Lower lobe of right lung (tissue), 2 donors: ENCODE measurements at regions not wholly inside any gene's neighbourhood (a gene's known extent, or its start where the extent isn't known, plus 50 kb on each side); places are given as distances from the start of the nearest gene placed in this dataset.

Experiments
- ATAC-seq, 2 donors: fragments of 200-7000 bp; cut with Tn5 transposase; one replicate each; pipeline ENCODE4 v1.9.1; 2020 to 2022; ENCODE audit warnings: mild to moderate bottlenecking in 2 of 2, moderate library complexity in 2 of 2
- DNase-seq: peaks from one replicate; pipeline ENCODE4 v3.0.0-alpha.2; 2020
- H3K27ac ChIP-seq: fragments of 200-600 bp; one replicate; pipeline ENCODE4 v1.8.0; 2022
- H3K27me3 ChIP-seq: fragments of 200-600 bp; one replicate; pipeline ENCODE4 v1.8.0; 2022; ENCODE audit warnings: low read depth
- H3K36me3 ChIP-seq: fragments of 200-600 bp; one replicate; pipeline ENCODE4 v1.8.0; 2022; ENCODE audit warnings: mild to moderate bottlenecking
- H3K4me1 ChIP-seq: fragments of 200-600 bp; one replicate; pipeline ENCODE4 v1.8.0; 2022
- H3K4me3 ChIP-seq: fragments of 200-600 bp; one replicate; pipeline ENCODE4 v1.8.0; 2022; ENCODE audit warnings: mild to moderate bottlenecking
- H3K9me3 ChIP-seq: fragments of 200-600 bp; one replicate; pipeline ENCODE4 v1.8.0; 2022
- intact Hi-C: fragments of 100-400 bp; cut with DNase I; formaldehyde crosslinking; loops from one replicate; pipeline ENCODE4 v1.11.0; 2022
- TF ChIP-seq, protein P1 (sequence below): fragments of 200-600 bp; IDR thresholded peaks from one replicate; pipeline ENCODE4 v1.8.0; 2022; ENCODE audit warnings: antibody characterized with exemption, mild to moderate bottlenecking
- donor health status: DM: no; HTN: yes; CAD: no; lungs with severe emphysema.

DNA sequence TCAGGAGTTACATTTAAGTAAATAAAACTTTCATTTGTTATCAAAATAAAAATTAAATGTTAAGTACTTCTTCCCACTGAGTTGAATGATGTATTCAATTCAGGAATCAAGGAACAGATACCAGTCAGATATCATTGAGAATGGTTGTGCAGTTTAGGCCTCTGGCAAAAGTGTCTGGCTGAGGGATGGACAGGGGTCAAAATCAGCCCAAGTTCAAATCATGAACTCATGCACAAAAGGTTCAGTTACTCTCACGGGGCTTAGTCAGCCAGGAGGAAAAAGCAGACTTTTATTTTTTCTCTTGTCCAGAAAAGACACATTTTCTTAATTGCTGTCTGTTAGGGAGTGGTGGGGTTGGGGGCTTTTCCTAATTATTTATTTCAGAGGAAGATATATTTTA lies 166.3 kb downstream of the RASSF9 start:
- DNase-seq (no peak), ATAC-seq (no peak)
- Histone ChIP-seq H3K36me3 (no peaks in the 10 kb centered on the region), H3K9me3 (no peaks in the 10 kb centered on the region), H3K27ac (no peak overlapping the region), H3K27me3 (no peaks in the 10 kb centered on the region), H3K4me1 (no peaks in the 10 kb centered on the region), H3K4me3 (no peak overlapping the region)
- TF ChIP-seq, protein P1, sequence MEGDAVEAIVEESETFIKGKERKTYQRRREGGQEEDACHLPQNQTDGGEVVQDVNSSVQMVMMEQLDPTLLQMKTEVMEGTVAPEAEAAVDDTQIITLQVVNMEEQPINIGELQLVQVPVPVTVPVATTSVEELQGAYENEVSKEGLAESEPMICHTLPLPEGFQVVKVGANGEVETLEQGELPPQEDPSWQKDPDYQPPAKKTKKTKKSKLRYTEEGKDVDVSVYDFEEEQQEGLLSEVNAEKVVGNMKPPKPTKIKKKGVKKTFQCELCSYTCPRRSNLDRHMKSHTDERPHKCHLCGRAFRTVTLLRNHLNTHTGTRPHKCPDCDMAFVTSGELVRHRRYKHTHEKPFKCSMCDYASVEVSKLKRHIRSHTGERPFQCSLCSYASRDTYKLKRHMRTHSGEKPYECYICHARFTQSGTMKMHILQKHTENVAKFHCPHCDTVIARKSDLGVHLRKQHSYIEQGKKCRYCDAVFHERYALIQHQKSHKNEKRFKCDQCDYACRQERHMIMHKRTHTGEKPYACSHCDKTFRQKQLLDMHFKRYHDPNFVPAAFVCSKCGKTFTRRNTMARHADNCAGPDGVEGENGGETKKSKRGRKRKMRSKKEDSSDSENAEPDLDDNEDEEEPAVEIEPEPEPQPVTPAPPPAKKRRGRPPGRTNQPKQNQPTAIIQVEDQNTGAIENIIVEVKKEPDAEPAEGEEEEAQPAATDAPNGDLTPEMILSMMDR: no peak
- intact Hi-C loops: no loop called here

DNA sequence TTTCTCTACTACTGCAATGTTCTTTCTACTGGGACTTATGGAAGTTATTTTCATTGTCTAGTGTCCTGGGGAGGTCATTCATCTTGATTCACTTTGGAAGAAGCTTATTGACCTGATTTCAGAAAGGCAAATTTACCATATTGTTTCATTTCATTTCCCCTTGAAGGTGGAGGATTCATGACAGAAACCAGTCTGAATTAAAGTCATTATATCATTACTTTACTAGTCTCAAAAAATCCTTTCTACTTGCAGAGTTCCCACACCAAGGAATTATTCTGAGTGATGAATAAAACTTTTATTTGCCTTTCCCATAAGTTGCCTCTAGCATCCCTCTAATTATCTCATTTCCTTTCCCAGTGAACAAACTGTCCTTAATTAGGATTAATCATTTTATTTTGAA lies 163.8 kb downstream of the RASSF9 start:
- intact Hi-C loops: no loop called here
- H3K27ac ChIP-seq: no peak overlapping the region
- no peaks in the 10 kb centered on the region for H3K4me1 ChIP-seq
- ATAC-seq (no peak), DNase-seq (no peak)
- H3K27me3 ChIP-seq: no peaks in the 10 kb centered on the region
- H3K36me3 ChIP-seq: no peaks in the 10 kb centered on the region
- no peak overlapping the region for H3K4me3 ChIP-seq
- no peaks in the 10 kb centered on the region for H3K9me3 ChIP-seq
- TF ChIP-seq, protein P1: no peak

DNA sequence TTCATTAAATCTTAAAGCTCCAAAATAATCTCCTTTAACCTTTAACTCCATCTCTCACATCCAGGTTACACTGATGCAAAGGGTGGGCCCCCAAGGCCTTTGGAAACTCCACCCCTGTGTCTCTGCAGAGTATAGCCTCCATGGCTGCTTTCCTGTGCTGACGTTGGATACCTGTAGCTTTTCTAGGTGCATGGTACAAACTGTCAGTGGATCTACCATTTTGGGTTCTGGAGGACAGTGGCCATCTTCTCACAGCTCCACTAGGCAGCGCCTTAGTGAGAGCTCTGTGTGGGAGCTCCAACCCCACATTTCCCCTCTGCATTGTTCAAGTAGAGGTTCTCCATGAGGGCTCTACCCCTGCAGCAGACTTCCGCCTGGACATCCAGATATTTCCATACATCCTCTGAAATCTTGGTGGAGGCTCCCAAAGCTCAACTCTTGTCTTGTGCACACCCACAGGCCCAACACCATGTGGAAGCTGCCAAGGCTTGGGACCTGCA lies 162.2 kb downstream of the RASSF9 start:
- ATAC-seq: no peak
- Histone ChIP-seq H3K4me1 (no peaks in the 10 kb centered on the region), H3K27me3 (no peaks in the 10 kb centered on the region), H3K27ac (no peak overlapping the region), H3K36me3 (no peaks in the 10 kb centered on the region), H3K4me3 (no peak overlapping the region), H3K9me3 (no peaks in the 10 kb centered on the region)
- intact Hi-C loops: no loop called here
- TF ChIP-seq, protein P1: no peak
- DNase-seq: no peak

DNA sequence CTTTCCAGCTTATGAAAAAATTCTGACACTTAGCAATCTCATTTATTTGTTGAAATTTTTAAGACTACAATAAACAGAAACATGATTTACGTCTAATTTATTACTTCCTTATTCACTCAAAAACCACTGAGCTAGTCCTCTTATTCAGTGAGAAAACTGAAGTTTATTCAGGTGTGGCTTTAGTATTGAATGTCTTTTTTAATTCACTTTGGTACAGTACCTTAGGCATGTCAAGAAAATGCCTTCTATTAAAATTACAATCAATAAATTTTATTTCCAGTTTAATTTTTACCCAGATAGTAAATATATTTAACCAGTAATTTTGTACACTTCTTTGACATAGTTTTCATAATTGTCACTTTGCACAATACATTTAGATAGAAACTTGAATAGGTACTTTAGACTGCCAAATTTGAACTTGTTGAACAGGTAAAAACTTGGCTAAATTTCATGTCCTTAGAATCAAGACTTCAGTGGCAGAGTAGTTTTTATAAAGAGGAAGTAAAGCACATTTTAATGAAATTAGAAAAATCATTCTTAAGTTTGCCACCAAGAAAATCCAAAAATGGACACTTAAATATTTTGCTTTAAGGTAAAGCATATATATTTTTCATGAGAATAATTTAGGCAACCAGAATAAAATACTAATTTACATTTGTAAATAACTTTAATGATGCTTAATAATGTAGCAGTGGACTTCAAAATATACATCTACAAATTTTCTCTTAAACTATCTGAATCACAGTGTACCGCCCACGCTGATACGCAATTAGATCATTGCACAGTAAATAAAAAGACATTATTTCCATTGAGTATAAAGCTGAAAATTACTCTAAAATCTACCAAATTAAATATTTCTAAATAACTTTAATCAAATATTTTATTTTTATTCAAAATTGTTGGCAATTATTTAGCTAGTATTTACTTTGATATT lies 159.1 kb downstream of the RASSF9 start:
- Histone ChIP-seq H3K4me3 (no peak overlapping the region), H3K27me3 (no peaks in the 10 kb centered on the region), H3K9me3 (peaks cover 6% of the 10 kb centered on the region), H3K27ac (no peak overlapping the region), H3K4me1 (no peaks in the 10 kb centered on the region), H3K36me3 (no peaks in the 10 kb centered on the region)
- DNase-seq (no peak), ATAC-seq (peak in 1 of 2 donors; percentile 43)
- intact Hi-C loops: no loop called here
- TF ChIP-seq, protein P1: no peak

DNA sequence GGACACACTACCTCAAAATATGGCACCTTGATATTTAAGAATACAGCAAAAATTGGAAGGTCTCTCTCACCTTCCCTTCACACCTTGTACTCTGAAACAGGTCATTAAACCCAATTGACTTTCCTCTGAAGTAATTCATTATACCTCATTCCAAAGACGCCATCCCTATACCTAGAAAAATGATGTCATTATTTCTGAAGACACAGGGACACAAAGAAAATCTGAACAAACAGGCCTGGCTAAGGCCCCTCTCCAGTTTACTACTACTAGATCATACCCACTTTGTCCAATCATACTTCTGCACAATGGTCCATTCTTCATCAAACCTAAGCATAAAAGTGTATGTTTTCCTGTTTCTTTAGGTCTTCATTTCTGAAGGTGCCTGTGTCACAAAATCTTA lies 156.9 kb downstream of the RASSF9 start:
- TF ChIP-seq, protein P1: no peak
- ATAC-seq: no peak
- no peaks in the 10 kb centered on the region for H3K4me1 ChIP-seq

More for the DNA sequence above, 156.9 kb downstream of the RASSF9 start:
- H3K4me3 ChIP-seq: no peak overlapping the region
- no peak for DNase-seq
- intact Hi-C loops: no loop called here
- H3K9me3 ChIP-seq: peaks cover 6% of the 10 kb centered on the region
- H3K27ac ChIP-seq: no peak overlapping the region
- no peaks in the 10 kb centered on the region for H3K27me3 ChIP-seq
- no peaks in the 10 kb centered on the region for H3K36me3 ChIP-seq
